GM12878 (cell line): ENCODE measurements at regions not wholly inside any gene's neighbourhood (a gene's known extent, or its start where the extent isn't known, plus 50 kb on each side); places are given as distances from the start of the nearest gene placed in this dataset.
A peak's percentile ranks its signal among the peaks of the same experiment; 100 is the strongest.

Experiments
- EZH2 ChIP-seq: IDR thresholded peaks from 2 replicates; pipeline ENCODE4 v1.6.1; 2012; ENCODE audit warnings: low read depth, mild to moderate bottlenecking, control low read depth, inconsistent platforms, low read length, borderline replicate concordance; ENCODE audit not compliant: control insufficient read depth
- GABPA ChIP-seq: IDR thresholded peaks from 2 replicates; pipeline ENCODE4 v1.6.1; 2014; ENCODE audit warnings: antibody characterized with exemption, low read depth, mild to moderate bottlenecking, inconsistent platforms
- HDGF ChIP-seq: fragments of 450-650 bp; IDR thresholded peaks from 2 replicates; pipeline ENCODE4 v1.6.1; 2016; ENCODE audit warnings: antibody characterized with exemption
- KDM1A ChIP-seq: fragments of 200-600 bp; sonication (generic); IDR thresholded peaks from 2 replicates; pipeline ENCODE4 v1.6.1; 2016; ENCODE audit warnings: borderline replicate concordance
- POLR2A ChIP-seq: IDR thresholded peaks from 2 replicates; pipeline ENCODE4 v1.6.1; 2011; ENCODE audit warnings: low read depth, mild to moderate bottlenecking, low read length
- POLR2AphosphoS5 ChIP-seq: IDR thresholded peaks from 2 replicates; pipeline ENCODE4 v1.6.1; 2011; ENCODE audit warnings: mild to moderate bottlenecking, low read length, inconsistent platforms
- RFX5 ChIP-seq: IDR thresholded peaks from 2 replicates; pipeline ENCODE4 v1.6.1; 2011; ENCODE audit warnings: low read depth, low read length, improper control_type of control experiment
- TAF1 ChIP-seq: IDR thresholded peaks from 2 replicates; pipeline ENCODE4 v1.6.1; 2011; ENCODE audit warnings: mild to moderate bottlenecking, low read depth, low read length, borderline replicate concordance
- TBL1XR1 ChIP-seq: IDR thresholded peaks from 2 replicates; pipeline ENCODE4 v1.6.1; 2012; ENCODE audit warnings: low read depth, low read length, improper control_type of control experiment
- TF ChIP-seq, protein P1 (sequence below), 3 experiments: IDR thresholded peaks in 2 of 3; conservative IDR thresholded peaks in 1 of 3; 2 replicates each; pipeline ENCODE4 v1.5.1; 2011; ENCODE audit warnings: low read depth in 3 of 3, low read length in 3 of 3, mild to moderate bottlenecking in 3 of 3, control low read depth in 2 of 3, moderate library complexity in 2 of 3, inconsistent platforms in 1 of 3, mixed read lengths in 1 of 3; ENCODE audit not compliant: control insufficient read depth in 2 of 3, insufficient read depth in 1 of 3; ENCODE audit errors: extremely low read depth in 1 of 3

DNA sequence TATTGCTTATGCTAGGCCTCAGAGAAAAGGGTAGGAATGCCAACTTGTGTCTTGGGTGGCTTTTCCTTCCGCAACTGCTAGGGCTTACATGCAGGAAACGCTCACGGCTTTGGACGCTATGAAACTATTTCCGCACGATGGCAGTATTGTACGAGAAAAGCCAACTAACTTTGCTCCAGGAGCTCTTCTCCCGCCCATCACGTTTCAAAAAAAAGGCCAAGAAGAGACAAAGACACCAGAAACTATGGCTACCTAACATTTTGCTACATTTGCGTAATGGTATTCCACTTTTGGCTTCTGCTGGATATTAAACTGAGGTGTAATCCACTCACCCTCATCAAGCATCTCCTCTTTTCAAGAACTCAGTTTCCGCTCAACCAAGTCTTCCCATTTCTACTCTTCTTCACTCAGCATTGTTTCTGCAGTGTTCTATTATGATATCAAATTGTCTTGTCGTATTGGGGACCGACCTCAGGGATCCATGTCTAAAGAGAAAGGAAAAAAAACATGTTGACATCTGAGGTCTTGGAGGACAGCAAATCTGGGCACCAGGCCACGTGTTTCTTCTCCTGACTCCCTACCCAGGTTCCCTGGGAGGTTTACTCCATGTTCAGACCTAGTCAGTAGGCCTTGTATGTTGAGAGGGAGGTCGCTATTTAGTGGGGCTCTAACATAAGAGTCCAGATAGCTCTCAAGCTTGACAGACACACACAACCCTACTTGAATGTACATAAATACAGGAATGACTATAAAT lies 239.4 kb upstream of the STK26 start:
- TF ChIP-seq, protein P1, sequence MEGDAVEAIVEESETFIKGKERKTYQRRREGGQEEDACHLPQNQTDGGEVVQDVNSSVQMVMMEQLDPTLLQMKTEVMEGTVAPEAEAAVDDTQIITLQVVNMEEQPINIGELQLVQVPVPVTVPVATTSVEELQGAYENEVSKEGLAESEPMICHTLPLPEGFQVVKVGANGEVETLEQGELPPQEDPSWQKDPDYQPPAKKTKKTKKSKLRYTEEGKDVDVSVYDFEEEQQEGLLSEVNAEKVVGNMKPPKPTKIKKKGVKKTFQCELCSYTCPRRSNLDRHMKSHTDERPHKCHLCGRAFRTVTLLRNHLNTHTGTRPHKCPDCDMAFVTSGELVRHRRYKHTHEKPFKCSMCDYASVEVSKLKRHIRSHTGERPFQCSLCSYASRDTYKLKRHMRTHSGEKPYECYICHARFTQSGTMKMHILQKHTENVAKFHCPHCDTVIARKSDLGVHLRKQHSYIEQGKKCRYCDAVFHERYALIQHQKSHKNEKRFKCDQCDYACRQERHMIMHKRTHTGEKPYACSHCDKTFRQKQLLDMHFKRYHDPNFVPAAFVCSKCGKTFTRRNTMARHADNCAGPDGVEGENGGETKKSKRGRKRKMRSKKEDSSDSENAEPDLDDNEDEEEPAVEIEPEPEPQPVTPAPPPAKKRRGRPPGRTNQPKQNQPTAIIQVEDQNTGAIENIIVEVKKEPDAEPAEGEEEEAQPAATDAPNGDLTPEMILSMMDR (IDR thresholded peaks at IDR 0.05 in 2 of 3, conservative IDR thresholded peaks at IDR 0.05 in 1 of 3; ENCODE audit: control insufficient read depth in 2 of 3, extremely low read depth in 1 of 3, insufficient read depth in 1 of 3, low read depth in 3 of 3, low read length in 3 of 3) = peak; percentile 41 to 71 (median 51); a peak in 5 of 6 replicates
- no peak for TF ChIP-seq TAF1
- no peak for TF ChIP-seq HDGF
- TF ChIP-seq POLR2A = no peak
- no peak for TF ChIP-seq KDM1A
- TF ChIP-seq POLR2AphosphoS5 = no peak
- no peak for TF ChIP-seq GABPA
- TF ChIP-seq EZH2 = no peak
- TF ChIP-seq TBL1XR1 = 0 out of 2 replicates have a peak, but pooled peaks have one; percentile 29
- no peak for TF ChIP-seq RFX5
